K562 (cell line): ENCODE measurements at regions not wholly inside any gene's neighbourhood (a gene's known extent, or its start where the extent isn't known, plus 50 kb on each side); places are given as distances from the start of the nearest gene placed in this dataset.

ENCODE experiments used
- ATAC-seq: fragments of 200-7000 bp; cut with Tn5 transposase; 3 replicates; pipeline ENCODE4 v1.9.1; 2020; ENCODE audit warnings: moderate library complexity
- BruUV-seq: library from RNA; stranded (reverse); fragments of 400-500 nt; replicated peaks from 2 replicates; lab custom pipeline; 2021; lab: Mats Ljungman, UMichigan
- CTCF ChIA-PET: fragments of 300-600 bp; formaldehyde crosslinking; extraction: SDS; loops from one replicate; lab custom pipeline; 2021; ENCODE audit warnings: low intra/inter-chr PET ratio; lab: Yijun Ruan, JAX
- POLR2A ChIA-PET: fragments of 300-600, 350-650 bp; sonication (Branson Sonifier 250); formaldehyde crosslinking; extraction: SDS; loops from one replicate; lab custom pipeline; 2021; ENCODE audit warnings: antibody characterized with exemption, inconsistent platforms; lab: Yijun Ruan, JAX
- DNase-seq, 4 experiments: peaks; one replicate each; pipeline versions ENCODE4 v3.0.0 to v3.0.0-alpha.2; 2011 to 2018; ENCODE audit warnings: low spot score in 3 of 4, mixed read lengths in 3 of 4; ENCODE audit errors: extremely low read depth in 1 of 4
- FAIRE-seq: peaks from 2 replicates; lab custom pipeline; 2011; peaks lifted over from hg19 to GRCh38; lab: Jason Lieb, UNC
- H2AFZ ChIP-seq: 2 replicates; pipeline ENCODE4 v1.6.0; 2011; ENCODE audit warnings: low read depth, low read length, control low read depth, inconsistent platforms
- H3K27ac ChIP-seq: fragments of 200-600 bp; 3 replicates; pipeline ENCODE4 v1.8.0; 2011; ENCODE audit warnings: low read depth, mild to moderate bottlenecking, control low read depth, inconsistent platforms, low read length, moderate library complexity, mixed read lengths; ENCODE audit errors: extremely low read depth
- H3K27me3 ChIP-seq, 2 experiments: fragments of 300-600 bp in 1 of 2; 2 replicates in 1 of 2; 3 replicates in 1 of 2; pipeline versions ENCODE4 v1.6.0 to v1.8.0; 2011; ENCODE audit warnings: inconsistent platforms in 2 of 2, low read length in 2 of 2, mild to moderate bottlenecking in 1 of 2, mixed read lengths in 1 of 2, moderate library complexity in 1 of 2; ENCODE audit not compliant: control insufficient read depth in 2 of 2, insufficient read depth in 2 of 2
- H3K36me3 ChIP-seq: fragments of 300-600 bp; 3 replicates; pipeline ENCODE4 v1.8.0; 2011; ENCODE audit warnings: mild to moderate bottlenecking, low read length, inconsistent platforms; ENCODE audit not compliant: control insufficient read depth, insufficient read depth
- H3K4me1 ChIP-seq, 2 experiments: fragments of 200-600 bp in 1 of 2; replicated peaks in 1 of 2; 2 replicates in 1 of 2; 3 replicates in 1 of 2; pipeline versions ENCODE4 v1.5.1 to v1.8.0; 2011; ENCODE audit warnings: inconsistent platforms in 2 of 2, low read length in 2 of 2, mild to moderate bottlenecking in 1 of 2, mixed read lengths in 1 of 2, moderate library complexity in 1 of 2; ENCODE audit not compliant: control insufficient read depth in 2 of 2, insufficient read depth in 2 of 2
- H3K4me2 ChIP-seq: 2 replicates; pipeline ENCODE4 v1.6.1; 2011; ENCODE audit warnings: low read length, control low read depth, inconsistent platforms, mixed read lengths; ENCODE audit not compliant: insufficient read depth
- H3K4me3 ChIP-seq: fragments of 200-600 bp; sonication (generic), shearing (Covaris generic); 2 replicates; pipeline ENCODE4 v1.5.1; 2016; ENCODE audit warnings: control low read depth, inconsistent platforms
- H3K79me2 ChIP-seq: fragments of 200-600 bp; 3 replicates; pipeline ENCODE4 v1.8.0; 2011; ENCODE audit warnings: low read length, inconsistent platforms; ENCODE audit not compliant: control insufficient read depth, insufficient read depth
- H3K9ac ChIP-seq, 2 experiments: 2 replicates each; pipeline versions ENCODE4 v1.6.0 to v1.6.1; 2011; ENCODE audit warnings: low read depth in 2 of 2, low read length in 2 of 2, control low read depth in 1 of 2, inconsistent platforms in 1 of 2, mild to moderate bottlenecking in 1 of 2, mixed read lengths in 1 of 2; ENCODE audit not compliant: insufficient read depth in 1 of 2
- H3K9me1 ChIP-seq: one replicate; pipeline ENCODE4 v1.6.0; 2011; ENCODE audit warnings: inconsistent platforms, mild to moderate bottlenecking, low read length, moderate library complexity; ENCODE audit not compliant: control insufficient read depth, insufficient read depth
- H3K9me3 ChIP-seq: replicated peaks from 2 replicates; pipeline ENCODE4 v1.5.1; 2011; ENCODE audit warnings: low read depth, low read length, inconsistent platforms; ENCODE audit not compliant: control insufficient read depth, insufficient read depth
- H4K20me1 ChIP-seq: replicated peaks from 2 replicates; pipeline ENCODE4 v1.6.1; 2011; ENCODE audit warnings: low read length, inconsistent platforms, mixed read lengths; ENCODE audit not compliant: control insufficient read depth, insufficient read depth
- CTCF ChIP-seq, 3 experiments: IDR thresholded peaks in 2 of 3; conservative IDR thresholded peaks in 1 of 3; 2 replicates each; pipeline ENCODE4 v1.5.1; 2011 to 2012; ENCODE audit warnings: low read length in 3 of 3, mild to moderate bottlenecking in 3 of 3, control low read depth in 2 of 3, improper control_type of control experiment in 1 of 3, inconsistent platforms in 1 of 3, low read depth in 1 of 3, mixed read lengths in 1 of 3, moderate library complexity in 1 of 3; ENCODE audit not compliant: insufficient read depth in 2 of 3
- DEAF1 ChIP-seq: fragments of 450-650 bp; formaldehyde crosslinking; IDR thresholded peaks from 2 replicates; pipeline ENCODE4 v1.4.0; 2020; ENCODE audit warnings: mild to moderate bottlenecking, moderate library complexity
- RAD21 ChIP-seq, 2 experiments: fragments of 250-450 bp in 1 of 2; fragments of 450-650 bp in 1 of 2; sonication (Bioruptor Pico) in 1 of 2; formaldehyde crosslinking in 1 of 2; IDR thresholded peaks in 1 of 2; conservative IDR thresholded peaks in 1 of 2; 2 replicates each; pipeline versions ENCODE4 v1.4.0 to v1.8.0; 2020 to 2022; ENCODE audit warnings: mild to moderate bottlenecking in 2 of 2, moderate library complexity in 1 of 2
- REST ChIP-seq, 2 experiments: fragments of 450-650 bp; formaldehyde crosslinking in 1 of 2; IDR thresholded peaks; 2 replicates each; pipeline versions ENCODE4 v1.4.0 to v1.6.1; 2014 to 2020; ENCODE audit warnings: mild to moderate bottlenecking in 2 of 2, borderline replicate concordance in 1 of 2, low read depth in 1 of 2
- SOX6 ChIP-seq: fragments of 450-650 bp; IDR thresholded peaks from 2 replicates; pipeline ENCODE4 v1.6.1; 2014; ENCODE audit warnings: mild to moderate bottlenecking
- ZNF316 ChIP-seq: fragments of 450-650 bp; IDR thresholded peaks from 2 replicates; pipeline ENCODE4 v1.6.1; 2016
- ZNF77 ChIP-seq: fragments of 250-450 bp; sonication (Bioruptor Pico); IDR thresholded peaks from 2 replicates; pipeline ENCODE4 v1.5.0; 2020
- WGBS: fragments of 100-300 bp; shearing (Covaris generic); methylation state at CpG from one replicate; pipeline ENCODE4 v1.1.6; 2016; ENCODE audit warnings: low coverage, mixed read lengths; ENCODE audit not compliant: insufficient coverage; ENCODE audit errors: missing lambda C conversion rate; 5-methylcytosine and 5-hydroxymethylcytosine counted together
- in situ Hi-C: fragments of 300-500 bp; cut with MboI; formaldehyde crosslinking; loops from 4 replicates; pipeline ENCODE4 v1.15.0; 2018; ENCODE audit warnings: inconsistent platforms, mixed read lengths
- intact Hi-C: fragments of 100-400 bp; cut with micrococcal nuclease; formaldehyde crosslinking; loops from 2 replicates; pipeline ENCODE4 v1.14.2; 2022

GRCh38 chr7:118104812-118105441, 79.0 kb upstream of the LSM8 start:
- intact Hi-C loops (loop anchor here (5.0 to 10.0 kb wide), 3 partner anchors 350 to 648 kb away; no protein-coding TSS in a partner anchor), in situ Hi-C loops (no loop called here)
- ChIA-PET CTCF (interaction anchor here (0.6 kb wide), 1 partner anchor 47 kb away, joined by 3 read pairs; no protein-coding TSS in a partner anchor), POLR2A (no interaction called here)
- TF ChIP-seq ZNF316 (peak; percentile 37; the same call in 1 of the 2 replicates), ZNF77 (CRISPR knock-in tag) (no peak), RAD21 (CRISPR knock-in tag; conservative IDR thresholded peaks at IDR 0.05 in 1 of 2, IDR thresholded peaks at IDR 0.05 in 1 of 2) (peak; percentile 73 to 81), SOX6 (no peak), DEAF1 (CRISPR knock-in tag) (peak; percentile 51), CTCF (IDR thresholded peaks at IDR 0.05 in 2 of 3, conservative IDR thresholded peaks at IDR 0.05 in 1 of 3; ENCODE audit: insufficient read depth in 2 of 3, low read depth in 1 of 3, low read length in 3 of 3) (peak; percentile 36 to 61 (median 37); a peak in 3 of 6 replicates), REST (IDR thresholded peaks at IDR 0.05; ENCODE audit: borderline replicate concordance) (peak; percentile 47; the same call in 1 of the 2 replicates), REST (CRISPR knock-in tag; IDR thresholded peaks at IDR 0.05; ENCODE audit: low read depth) (no peak)
- H3K27ac ChIP-seq = no peak overlapping the region
- DNase-seq (peak in 2 of 4 experiments; percentile 12 to 13), ATAC-seq (peak; percentile 73), FAIRE-seq (peak; percentile 72)
- no peaks in the 10 kb centered on the region for H3K4me1 ChIP-seq
- H3K9ac ChIP-seq = no peak overlapping the region
- no peaks in the 10 kb centered on the region for H3K27me3 ChIP-seq
- H3K9me3 ChIP-seq = no peaks in the 10 kb centered on the region
- H3K9me1 ChIP-seq = no peaks in the 10 kb centered on the region
- H3K4me2 ChIP-seq = no peak overlapping the region
- no peak overlapping the region for H2AFZ ChIP-seq
- H3K4me3 ChIP-seq = no peak overlapping the region
- H3K79me2 ChIP-seq = no peaks in the 10 kb centered on the region
- no peaks in the 10 kb centered on the region for H3K36me3 ChIP-seq
- BruUV-seq = no TSS peak
- no peaks in the 10 kb centered on the region for H4K20me1 ChIP-seq
- WGBS = 0% methylated on average over 2 of the region's 2 CpGs
